Gastrocnemius medialis (tissue), 4 donors: ENCODE measurements at regions not wholly inside any gene's neighbourhood (a gene's known extent, or its start where the extent isn't known, plus 50 kb on each side); places are given as distances from the start of the nearest gene placed in this dataset.

Experiments
- POLR2A ChIP-seq, 2 donors: fragments of 450-650 bp; IDR thresholded peaks; one replicate each; pipeline ENCODE4 v1.6.1; 2017; ENCODE audit warnings: antibody characterized with exemption in 2 of 2, mild to moderate bottlenecking in 2 of 2, moderate library complexity in 2 of 2
- TF ChIP-seq, protein P1 (sequence below), 5 experiments: fragments of 450-650 bp in 3 of 5; fragments of 200-600 bp in 2 of 5; sonication (generic) in 2 of 5; IDR thresholded peaks in 4 of 5; conservative IDR thresholded peaks in 1 of 5; 1 replicate in 4 of 5; 2 replicates in 1 of 5; pipeline ENCODE4 v1.5.1; 2016 to 2019; ENCODE audit warnings: antibody characterized with exemption in 5 of 5, mild to moderate bottlenecking in 3 of 5, moderate library complexity in 3 of 5

DNA sequence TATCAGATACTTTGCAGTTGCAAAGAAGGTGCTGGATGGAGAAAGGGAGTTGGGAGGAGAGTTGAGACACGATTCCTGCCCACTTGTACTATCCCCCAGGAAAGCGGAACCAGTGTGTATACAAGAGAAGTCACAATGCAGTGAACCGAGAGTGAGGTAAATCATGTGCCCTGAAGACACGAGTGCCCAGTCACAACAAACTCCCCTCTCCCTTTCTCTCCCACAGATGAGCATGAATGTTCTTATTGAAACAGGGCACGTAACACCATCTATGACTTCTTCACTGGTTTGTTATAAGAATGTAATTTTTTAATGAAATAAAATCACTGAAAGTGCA is 155.7 kb downstream of the IRS1 start:
- TF ChIP-seq, protein P1, sequence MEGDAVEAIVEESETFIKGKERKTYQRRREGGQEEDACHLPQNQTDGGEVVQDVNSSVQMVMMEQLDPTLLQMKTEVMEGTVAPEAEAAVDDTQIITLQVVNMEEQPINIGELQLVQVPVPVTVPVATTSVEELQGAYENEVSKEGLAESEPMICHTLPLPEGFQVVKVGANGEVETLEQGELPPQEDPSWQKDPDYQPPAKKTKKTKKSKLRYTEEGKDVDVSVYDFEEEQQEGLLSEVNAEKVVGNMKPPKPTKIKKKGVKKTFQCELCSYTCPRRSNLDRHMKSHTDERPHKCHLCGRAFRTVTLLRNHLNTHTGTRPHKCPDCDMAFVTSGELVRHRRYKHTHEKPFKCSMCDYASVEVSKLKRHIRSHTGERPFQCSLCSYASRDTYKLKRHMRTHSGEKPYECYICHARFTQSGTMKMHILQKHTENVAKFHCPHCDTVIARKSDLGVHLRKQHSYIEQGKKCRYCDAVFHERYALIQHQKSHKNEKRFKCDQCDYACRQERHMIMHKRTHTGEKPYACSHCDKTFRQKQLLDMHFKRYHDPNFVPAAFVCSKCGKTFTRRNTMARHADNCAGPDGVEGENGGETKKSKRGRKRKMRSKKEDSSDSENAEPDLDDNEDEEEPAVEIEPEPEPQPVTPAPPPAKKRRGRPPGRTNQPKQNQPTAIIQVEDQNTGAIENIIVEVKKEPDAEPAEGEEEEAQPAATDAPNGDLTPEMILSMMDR (IDR thresholded peaks at IDR 0.05 in 4 of 5, conservative IDR thresholded peaks at IDR 0.05 in 1 of 5) = no peak
- TF ChIP-seq POLR2A (IDR thresholded peaks at IDR 0.05) = no peak
